Spleen (tissue), 7 donors: ENCODE measurements at regions not wholly inside any gene's neighbourhood (a gene's known extent, or its start where the extent isn't known, plus 50 kb on each side); places are given as distances from the start of the nearest gene placed in this dataset.

ENCODE experiments used
- POLR2AphosphoS5 ChIP-seq, 3 donors: sonication (generic); formaldehyde crosslinking; IDR thresholded peaks; one replicate each; pipeline ENCODE4 v1.5.1; 2017; ENCODE audit warnings: antibody characterized with exemption in 3 of 3
- TF ChIP-seq, protein P1 (sequence below), 11 experiments: fragments of 200-600 bp in 7 of 11; fragments of 450-650 bp in 4 of 11; sonication (generic) in 4 of 11; IDR thresholded peaks in 8 of 11; conservative IDR thresholded peaks in 3 of 11; 1 replicate in 7 of 11; 2 replicates in 4 of 11; pipeline versions ENCODE4 v1.4.0 to v1.8.0; 2016 to 2021; ENCODE audit warnings: antibody characterized with exemption in 11 of 11, inconsistent platforms in 4 of 11, mild to moderate bottlenecking in 1 of 11
- donor health status: DM: no; HTN: no; CAD: no; lungs with moderate emphysema.
- donor health status: DM: no; HTN: no; CAD: no.
- donor health status: DM: no; HTN: no; CAD: no.

DNA sequence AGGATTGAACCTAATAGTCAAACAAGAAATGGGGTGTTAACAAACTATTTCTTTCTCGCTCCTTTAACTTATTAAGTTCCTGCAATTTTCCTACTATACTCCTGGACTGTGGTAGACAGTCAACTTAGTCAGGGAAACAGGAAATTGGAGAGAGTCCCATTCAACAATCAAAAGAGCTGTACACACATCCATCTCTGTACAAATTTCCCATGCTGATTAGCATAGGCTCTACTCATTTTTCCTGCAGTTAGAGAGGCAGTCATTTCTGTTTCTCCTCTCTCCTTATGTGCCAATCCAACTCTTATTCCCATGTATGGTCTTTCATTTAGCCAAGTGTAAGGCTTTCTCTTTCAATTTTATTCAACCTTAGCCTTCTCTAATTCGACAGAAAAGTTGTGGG lies 1168.5 kb upstream of the FLRT2 start:
- TF ChIP-seq, protein P1, sequence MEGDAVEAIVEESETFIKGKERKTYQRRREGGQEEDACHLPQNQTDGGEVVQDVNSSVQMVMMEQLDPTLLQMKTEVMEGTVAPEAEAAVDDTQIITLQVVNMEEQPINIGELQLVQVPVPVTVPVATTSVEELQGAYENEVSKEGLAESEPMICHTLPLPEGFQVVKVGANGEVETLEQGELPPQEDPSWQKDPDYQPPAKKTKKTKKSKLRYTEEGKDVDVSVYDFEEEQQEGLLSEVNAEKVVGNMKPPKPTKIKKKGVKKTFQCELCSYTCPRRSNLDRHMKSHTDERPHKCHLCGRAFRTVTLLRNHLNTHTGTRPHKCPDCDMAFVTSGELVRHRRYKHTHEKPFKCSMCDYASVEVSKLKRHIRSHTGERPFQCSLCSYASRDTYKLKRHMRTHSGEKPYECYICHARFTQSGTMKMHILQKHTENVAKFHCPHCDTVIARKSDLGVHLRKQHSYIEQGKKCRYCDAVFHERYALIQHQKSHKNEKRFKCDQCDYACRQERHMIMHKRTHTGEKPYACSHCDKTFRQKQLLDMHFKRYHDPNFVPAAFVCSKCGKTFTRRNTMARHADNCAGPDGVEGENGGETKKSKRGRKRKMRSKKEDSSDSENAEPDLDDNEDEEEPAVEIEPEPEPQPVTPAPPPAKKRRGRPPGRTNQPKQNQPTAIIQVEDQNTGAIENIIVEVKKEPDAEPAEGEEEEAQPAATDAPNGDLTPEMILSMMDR (IDR thresholded peaks at IDR 0.05 in 8 of 11, conservative IDR thresholded peaks at IDR 0.05 in 3 of 11) = no peak
- no peak for TF ChIP-seq POLR2AphosphoS5 (IDR thresholded peaks at IDR 0.05)
